ENCODE measurements at regions not wholly inside any gene's neighbourhood (a gene's known extent, or its start where the extent isn't known, plus 50 kb on each side); places are given as distances from the start of the nearest gene placed in this dataset.

DNA sequence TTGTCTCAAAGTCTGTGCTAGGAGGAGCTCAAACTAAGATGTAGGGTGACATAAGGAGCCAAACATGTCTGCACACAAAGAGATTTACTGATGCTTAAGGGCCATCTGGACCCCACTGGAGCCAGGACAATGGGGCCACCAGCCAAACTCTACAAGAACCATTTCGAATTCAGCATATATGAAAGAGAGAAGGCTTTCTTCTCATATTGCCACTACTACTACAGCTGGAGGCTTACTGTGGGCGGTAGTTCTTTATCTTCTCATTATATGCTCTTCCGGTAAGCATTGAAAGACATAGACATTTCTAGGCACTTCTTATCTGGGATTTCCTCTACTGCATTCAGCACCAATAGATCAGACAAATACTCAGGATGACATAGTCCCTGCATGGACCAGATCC lies 404.4 kb upstream of the PROK2 start:
- no peak for TF ChIP-seq POLR2A (IDR thresholded peaks at IDR 0.05)
- TF ChIP-seq, protein P1, sequence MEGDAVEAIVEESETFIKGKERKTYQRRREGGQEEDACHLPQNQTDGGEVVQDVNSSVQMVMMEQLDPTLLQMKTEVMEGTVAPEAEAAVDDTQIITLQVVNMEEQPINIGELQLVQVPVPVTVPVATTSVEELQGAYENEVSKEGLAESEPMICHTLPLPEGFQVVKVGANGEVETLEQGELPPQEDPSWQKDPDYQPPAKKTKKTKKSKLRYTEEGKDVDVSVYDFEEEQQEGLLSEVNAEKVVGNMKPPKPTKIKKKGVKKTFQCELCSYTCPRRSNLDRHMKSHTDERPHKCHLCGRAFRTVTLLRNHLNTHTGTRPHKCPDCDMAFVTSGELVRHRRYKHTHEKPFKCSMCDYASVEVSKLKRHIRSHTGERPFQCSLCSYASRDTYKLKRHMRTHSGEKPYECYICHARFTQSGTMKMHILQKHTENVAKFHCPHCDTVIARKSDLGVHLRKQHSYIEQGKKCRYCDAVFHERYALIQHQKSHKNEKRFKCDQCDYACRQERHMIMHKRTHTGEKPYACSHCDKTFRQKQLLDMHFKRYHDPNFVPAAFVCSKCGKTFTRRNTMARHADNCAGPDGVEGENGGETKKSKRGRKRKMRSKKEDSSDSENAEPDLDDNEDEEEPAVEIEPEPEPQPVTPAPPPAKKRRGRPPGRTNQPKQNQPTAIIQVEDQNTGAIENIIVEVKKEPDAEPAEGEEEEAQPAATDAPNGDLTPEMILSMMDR (IDR thresholded peaks at IDR 0.05): no peak
